HEK293T (cell line): ENCODE measurements at regions not wholly inside any gene's neighbourhood (a gene's known extent, or its start where the extent isn't known, plus 50 kb on each side); places are given as distances from the start of the nearest gene placed in this dataset.

Experiments
- CTCF ChIA-PET: fragments of 350-600 bp; formaldehyde crosslinking; extraction: SDS; loops from one replicate; lab custom pipeline; 2021; ENCODE audit warnings: antibody characterized with exemption, inconsistent platforms; lab: Yijun Ruan, JAX
- POLR2A ChIA-PET: fragments of 350-600 bp; formaldehyde crosslinking; extraction: SDS; loops from one replicate; lab custom pipeline; 2020; ENCODE audit warnings: antibody characterized with exemption, inconsistent platforms; lab: Yijun Ruan, JAX
- DNase-seq: peaks from one replicate; pipeline ENCODE4 v3.0.0; 2012; ENCODE audit warnings: mixed read lengths; ENCODE audit errors: extremely low spot score
- ARNT ChIP-seq: fragments of 450-650 bp; IDR thresholded peaks from 2 replicates; pipeline ENCODE4 v1.6.1; 2017; ENCODE audit warnings: mild to moderate bottlenecking
- BHLHE40 ChIP-seq: fragments of 450-650 bp; IDR thresholded peaks from 2 replicates; pipeline ENCODE4 v1.6.1; 2016; ENCODE audit warnings: mild to moderate bottlenecking, moderate library complexity, borderline replicate concordance
- CTBP1 ChIP-seq: fragments of 450-650 bp; IDR thresholded peaks from 2 replicates; pipeline ENCODE4 v1.6.1; 2016; ENCODE audit warnings: borderline replicate concordance
- ELF4 ChIP-seq: fragments of 450-650 bp; IDR thresholded peaks from 2 replicates; pipeline ENCODE4 v1.6.1; 2017; ENCODE audit warnings: antibody characterized with exemption
- FOXA1 ChIP-seq: fragments of 450-650 bp; IDR thresholded peaks from 2 replicates; pipeline ENCODE4 v1.6.1; 2016; ENCODE audit warnings: mild to moderate bottlenecking
- FOXK2 ChIP-seq: fragments of 450-650 bp; IDR thresholded peaks from 2 replicates; pipeline ENCODE4 v1.6.1; 2016; ENCODE audit warnings: mild to moderate bottlenecking
- FOXM1 ChIP-seq: fragments of 450-650 bp; IDR thresholded peaks from 2 replicates; pipeline ENCODE4 v1.6.1; 2017; ENCODE audit warnings: mild to moderate bottlenecking, borderline replicate concordance
- HDGF ChIP-seq: fragments of 450-650 bp; IDR thresholded peaks from 2 replicates; pipeline ENCODE4 v1.6.1; 2017; ENCODE audit warnings: antibody characterized with exemption, borderline replicate concordance
- L3MBTL2 ChIP-seq: fragments of 450-650 bp; conservative IDR thresholded peaks from 2 replicates; pipeline ENCODE4 v1.6.1; 2016; ENCODE audit warnings: mild to moderate bottlenecking
- LEF1 ChIP-seq: fragments of 450-650 bp; IDR thresholded peaks from 2 replicates; pipeline ENCODE4 v1.6.1; 2017; ENCODE audit warnings: mild to moderate bottlenecking, borderline replicate concordance
- NFRKB ChIP-seq: fragments of 450-650 bp; IDR thresholded peaks from 2 replicates; pipeline ENCODE4 v1.6.1; 2016; ENCODE audit warnings: mild to moderate bottlenecking, moderate library complexity
- SP1 ChIP-seq: fragments of 450-650 bp; IDR thresholded peaks from 2 replicates; pipeline ENCODE4 v1.6.1; 2017
- SUZ12 ChIP-seq: fragments of 450-650 bp; IDR thresholded peaks from 2 replicates; pipeline ENCODE4 v1.6.1; 2016; ENCODE audit warnings: mild to moderate bottlenecking
- TARDBP ChIP-seq: fragments of 450-650 bp; IDR thresholded peaks from 2 replicates; pipeline ENCODE4 v1.6.1; 2016
- ZNF384 ChIP-seq: fragments of 450-650 bp; IDR thresholded peaks from 2 replicates; pipeline ENCODE4 v1.6.1; 2016
- TF ChIP-seq, protein P1 (sequence below): fragments of 450-650 bp; IDR thresholded peaks from 2 replicates; pipeline ENCODE4 v1.6.1; 2016

DNA sequence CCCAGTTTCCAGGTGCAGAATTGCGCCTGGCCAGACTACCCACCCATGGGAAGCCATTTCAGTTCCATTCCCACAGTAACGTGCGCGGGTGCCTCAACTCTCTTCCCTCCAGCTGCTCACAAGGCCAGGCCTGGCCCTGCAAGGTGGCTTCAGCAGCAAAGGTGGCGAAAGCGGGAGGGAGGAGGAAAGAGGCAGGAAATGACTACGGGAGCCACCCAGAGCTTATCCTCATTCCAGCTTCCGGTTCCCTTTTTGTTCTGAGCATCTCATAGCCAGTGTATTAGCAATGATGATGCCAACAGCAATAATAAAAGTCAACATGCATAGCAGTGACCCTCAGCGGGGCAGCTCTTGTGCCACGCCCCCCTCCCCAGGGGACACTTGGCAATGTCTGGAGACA lies 101.5 kb upstream of the BOD1 start:
- DNase-seq, result no peak
- TF ChIP-seq SP1 (no peak), L3MBTL2 (no peak), FOXA1 (no peak), TARDBP (no peak), SUZ12 (no peak), BHLHE40 (no peak), NFRKB (no peak), ELF4 (no peak), HDGF (no peak), ARNT (no peak), CTBP1 (no peak), ZNF384 (no peak), FOXK2 (no peak), LEF1 (no peak), FOXM1 (no peak)
- TF ChIP-seq, protein P1, sequence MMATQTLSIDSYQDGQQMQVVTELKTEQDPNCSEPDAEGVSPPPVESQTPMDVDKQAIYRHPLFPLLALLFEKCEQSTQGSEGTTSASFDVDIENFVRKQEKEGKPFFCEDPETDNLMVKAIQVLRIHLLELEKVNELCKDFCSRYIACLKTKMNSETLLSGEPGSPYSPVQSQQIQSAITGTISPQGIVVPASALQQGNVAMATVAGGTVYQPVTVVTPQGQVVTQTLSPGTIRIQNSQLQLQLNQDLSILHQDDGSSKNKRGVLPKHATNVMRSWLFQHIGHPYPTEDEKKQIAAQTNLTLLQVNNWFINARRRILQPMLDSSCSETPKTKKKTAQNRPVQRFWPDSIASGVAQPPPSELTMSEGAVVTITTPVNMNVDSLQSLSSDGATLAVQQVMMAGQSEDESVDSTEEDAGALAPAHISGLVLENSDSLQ, result no peak
- ChIA-PET POLR2A (no interaction called here), CTCF (no interaction called here)

- no peak for DNase-seq
- POLR2A ChIA-PET, result no interaction called here
- no peak for TF ChIP-seq TARDBP
- CTCF ChIA-PET, result no interaction called here
Measured at GRCh38 chr5:173718469-173718868, 102.0 kb upstream of the BOD1 start.

DNA sequence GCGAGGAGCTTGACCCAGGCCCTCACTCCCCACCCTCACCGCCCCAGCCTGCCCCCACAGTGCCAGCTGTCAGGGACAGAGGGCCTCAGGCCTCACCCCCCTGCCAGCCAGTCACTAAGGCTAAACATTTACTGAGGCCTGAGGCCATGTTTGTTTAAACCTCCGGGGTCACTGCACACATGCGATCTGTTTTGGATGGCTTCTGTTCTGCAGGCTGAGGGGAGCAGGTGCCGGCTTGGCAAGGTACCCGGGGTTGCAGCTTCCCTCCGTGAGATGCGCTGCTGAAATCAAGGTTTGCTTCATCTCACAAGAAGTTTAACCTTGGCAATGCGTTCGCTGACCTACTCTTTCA lies 103.3 kb upstream of the BOD1 start:
- DNase-seq, result no peak
- CTCF ChIA-PET, result interaction anchor here (0.7 to 1.0 kb wide), 2 partner anchors 13 to 1288 kb away, joined by 3 to 4 read pairs; no protein-coding TSS in a partner anchor
- TF ChIP-seq CTBP1 (no peak), SP1 (no peak)
- POLR2A ChIA-PET, result no interaction called here

DNA sequence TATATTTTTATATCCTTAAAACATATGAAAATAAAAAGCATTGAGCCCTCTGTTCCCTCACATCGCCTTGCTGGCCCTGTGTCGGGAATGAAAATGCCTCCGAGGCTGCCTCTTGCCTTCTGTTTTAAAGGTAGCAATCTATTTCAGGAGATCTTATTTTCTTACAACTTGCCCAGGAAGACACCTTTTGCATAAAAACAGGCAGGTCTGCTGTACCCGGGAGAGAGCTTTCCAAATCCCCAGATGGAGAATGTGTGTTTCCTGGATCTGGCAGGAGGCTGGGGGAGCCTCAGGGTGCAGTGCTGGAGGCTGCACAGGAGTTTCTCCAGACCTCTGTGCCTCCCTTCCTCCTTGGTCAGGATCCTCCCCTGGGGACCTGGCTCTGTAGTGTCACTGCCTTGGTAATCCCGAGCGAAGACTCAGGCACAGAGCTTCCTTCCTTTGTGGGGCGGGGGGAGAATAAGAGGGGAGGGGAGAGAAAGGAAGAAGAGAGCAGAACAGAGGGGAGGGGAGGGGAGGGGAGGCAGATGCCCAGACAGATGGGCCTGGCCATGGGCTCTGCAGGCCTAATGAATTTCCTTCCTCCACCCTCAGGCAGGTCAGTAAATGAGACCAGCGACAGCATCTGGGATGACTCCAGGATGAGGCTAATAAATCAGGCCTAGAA lies 104.0 kb upstream of the BOD1 start:
- DNase-seq, result no peak
- CTCF ChIA-PET, result interaction anchor here (1.0 kb wide), 1 partner anchor 14 kb away, joined by 3 read pairs; no protein-coding TSS in a partner anchor
- no peak for TF ChIP-seq FOXM1
- no peak for TF ChIP-seq ZNF384
- no peak for TF ChIP-seq ELF4
- no peak for TF ChIP-seq BHLHE40
- TF ChIP-seq ARNT, result no peak
- TF ChIP-seq HDGF, result no peak
- TF ChIP-seq SUZ12, result no peak
- TF ChIP-seq, protein P1, result no peak
- no peak for TF ChIP-seq FOXK2
- TF ChIP-seq SP1, result no peak
- no peak for TF ChIP-seq L3MBTL2
- TF ChIP-seq FOXA1, result no peak
- no peak for TF ChIP-seq LEF1
- no peak for TF ChIP-seq TARDBP
- TF ChIP-seq NFRKB, result no peak
- POLR2A ChIA-PET, result no interaction called here

DNA sequence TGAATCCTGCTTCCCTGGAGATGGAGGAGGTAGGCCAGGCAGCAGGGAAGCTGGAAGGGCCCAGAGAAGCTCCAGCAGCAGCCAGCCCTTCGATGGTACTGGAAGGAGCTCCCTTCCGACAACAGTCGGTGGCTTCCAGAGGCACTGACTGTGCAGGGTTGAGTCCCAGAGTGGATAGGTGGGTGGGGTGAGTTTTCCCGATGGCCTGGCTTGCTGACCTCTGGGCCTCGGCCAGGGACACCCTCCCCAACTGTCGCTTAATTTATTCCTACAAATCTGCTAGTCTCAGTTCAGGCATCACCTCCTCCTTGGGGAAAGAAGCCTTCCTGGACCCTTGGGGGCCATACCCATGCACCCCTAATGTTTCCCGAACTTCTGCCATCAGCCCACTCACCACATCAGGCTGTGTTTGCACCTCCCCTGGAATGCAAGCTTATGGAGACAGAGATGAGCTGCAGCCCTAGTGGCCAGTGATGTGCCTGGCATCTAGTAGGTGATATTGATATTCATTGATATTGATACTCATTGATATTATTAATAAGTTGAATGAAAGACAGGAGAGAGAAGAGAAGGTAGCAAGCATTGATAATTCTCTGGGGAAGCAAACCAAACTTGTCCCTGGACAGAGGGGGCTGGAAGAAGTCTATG lies 104.6 kb upstream of the BOD1 start:
- ChIA-PET CTCF (interaction anchor here (0.6 to 1.0 kb wide), 3 partner anchors 12 to 137 kb away, joined by 3 to 4 read pairs (median 3); no protein-coding TSS in a partner anchor), POLR2A (no interaction called here)
- no peak for TF ChIP-seq TARDBP
- TF ChIP-seq HDGF, result no peak
- TF ChIP-seq SUZ12, result no peak
- no peak for TF ChIP-seq NFRKB
- no peak for TF ChIP-seq ELF4
- no peak for TF ChIP-seq FOXK2
- TF ChIP-seq SP1, result no peak
- no peak for TF ChIP-seq FOXA1
- TF ChIP-seq, protein P1, result no peak
- TF ChIP-seq LEF1, result no peak
- no peak for TF ChIP-seq ZNF384
- TF ChIP-seq ARNT, result no peak
- DNase-seq, result no peak

DNA sequence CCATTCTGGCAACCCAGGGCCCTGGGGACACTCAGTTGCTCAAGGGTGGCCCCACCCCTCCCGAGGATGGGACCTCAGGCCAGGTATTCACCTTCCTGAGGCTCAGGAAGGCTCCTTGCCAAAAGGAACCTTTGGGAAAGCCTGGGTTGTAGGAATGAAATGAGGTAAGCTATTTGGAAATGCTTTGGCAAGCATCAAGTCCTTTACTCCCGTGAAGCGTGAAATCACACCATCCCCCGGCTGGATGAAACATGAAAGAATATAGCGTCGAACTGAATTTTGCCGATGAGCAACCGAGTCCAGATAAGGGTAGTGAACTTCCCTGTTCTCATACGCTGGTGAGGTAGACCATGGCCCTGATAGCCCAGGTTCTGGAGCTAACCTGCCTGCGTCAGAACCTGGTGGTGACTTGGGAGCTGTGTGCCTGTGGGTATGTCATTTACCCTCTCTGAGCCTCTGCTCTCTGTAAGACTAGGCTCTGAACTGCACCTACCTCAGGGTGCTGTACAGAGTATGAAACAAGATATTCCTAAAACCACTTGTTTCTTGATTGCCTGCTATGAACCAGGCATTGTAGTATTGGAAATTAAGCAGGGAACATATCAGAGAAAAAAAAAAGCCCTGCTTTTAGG lies 105.3 kb upstream of the BOD1 start:
- TF ChIP-seq HDGF (no peak), LEF1 (no peak), TARDBP (no peak), BHLHE40 (no peak), FOXA1 (no peak), SUZ12 (no peak), L3MBTL2 (no peak)
- DNase-seq, result no peak
- POLR2A ChIA-PET, result no interaction called here
- CTCF ChIA-PET, result interaction anchor here (0.6 to 0.7 kb wide), 3 partner anchors 12 to 136 kb away, joined by 3 to 6 read pairs (median 4); no protein-coding TSS in a partner anchor
